Upper lobe of left lung (tissue), 4 donors: ENCODE measurements at regions not wholly inside any gene's neighbourhood (a gene's known extent, or its start where the extent isn't known, plus 50 kb on each side); places are given as distances from the start of the nearest gene placed in this dataset.

Source experiments
- POLR2AphosphoS5 ChIP-seq, 2 donors: sonication (generic); formaldehyde crosslinking; IDR thresholded peaks; one replicate each; pipeline ENCODE4 v1.5.1; 2017; ENCODE audit warnings: antibody characterized with exemption in 2 of 2
- TF ChIP-seq, protein P1 (sequence below), 6 experiments: fragments of 450-650 bp in 4 of 6; fragments of 200-600 bp in 2 of 6; sonication (generic) in 2 of 6; IDR thresholded peaks; one replicate each; pipeline ENCODE4 v1.5.1; 2016 to 2019; ENCODE audit warnings: antibody characterized with exemption in 6 of 6

DNA sequence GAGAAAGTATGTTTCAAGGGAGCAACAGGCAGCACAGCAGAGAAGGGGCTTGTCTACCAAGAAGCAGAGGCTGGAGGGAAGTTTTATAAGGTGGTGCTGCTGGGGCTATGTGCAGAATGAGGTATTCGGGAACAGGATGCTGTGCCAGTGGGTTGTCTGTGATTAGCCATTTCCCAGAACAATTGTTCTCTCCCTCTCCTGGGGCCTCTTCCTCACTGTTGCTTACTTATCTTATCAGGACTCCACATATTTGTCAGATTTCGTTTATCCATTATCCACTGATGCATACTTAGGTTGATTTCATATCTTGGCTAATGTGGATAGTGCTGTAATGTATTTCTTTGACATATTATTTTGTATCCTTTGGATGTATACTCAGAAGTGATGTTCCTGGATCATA, 195.1 kb upstream of the RTL1 start:
- TF ChIP-seq POLR2AphosphoS5 (IDR thresholded peaks at IDR 0.05) = no peak
- TF ChIP-seq, protein P1, sequence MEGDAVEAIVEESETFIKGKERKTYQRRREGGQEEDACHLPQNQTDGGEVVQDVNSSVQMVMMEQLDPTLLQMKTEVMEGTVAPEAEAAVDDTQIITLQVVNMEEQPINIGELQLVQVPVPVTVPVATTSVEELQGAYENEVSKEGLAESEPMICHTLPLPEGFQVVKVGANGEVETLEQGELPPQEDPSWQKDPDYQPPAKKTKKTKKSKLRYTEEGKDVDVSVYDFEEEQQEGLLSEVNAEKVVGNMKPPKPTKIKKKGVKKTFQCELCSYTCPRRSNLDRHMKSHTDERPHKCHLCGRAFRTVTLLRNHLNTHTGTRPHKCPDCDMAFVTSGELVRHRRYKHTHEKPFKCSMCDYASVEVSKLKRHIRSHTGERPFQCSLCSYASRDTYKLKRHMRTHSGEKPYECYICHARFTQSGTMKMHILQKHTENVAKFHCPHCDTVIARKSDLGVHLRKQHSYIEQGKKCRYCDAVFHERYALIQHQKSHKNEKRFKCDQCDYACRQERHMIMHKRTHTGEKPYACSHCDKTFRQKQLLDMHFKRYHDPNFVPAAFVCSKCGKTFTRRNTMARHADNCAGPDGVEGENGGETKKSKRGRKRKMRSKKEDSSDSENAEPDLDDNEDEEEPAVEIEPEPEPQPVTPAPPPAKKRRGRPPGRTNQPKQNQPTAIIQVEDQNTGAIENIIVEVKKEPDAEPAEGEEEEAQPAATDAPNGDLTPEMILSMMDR (IDR thresholded peaks at IDR 0.05) = no peak
